ENCODE measurements at regions not wholly inside any gene's neighbourhood (a gene's known extent, or its start where the extent isn't known, plus 50 kb on each side); places are given as distances from the start of the nearest gene placed in this dataset.

DNA sequence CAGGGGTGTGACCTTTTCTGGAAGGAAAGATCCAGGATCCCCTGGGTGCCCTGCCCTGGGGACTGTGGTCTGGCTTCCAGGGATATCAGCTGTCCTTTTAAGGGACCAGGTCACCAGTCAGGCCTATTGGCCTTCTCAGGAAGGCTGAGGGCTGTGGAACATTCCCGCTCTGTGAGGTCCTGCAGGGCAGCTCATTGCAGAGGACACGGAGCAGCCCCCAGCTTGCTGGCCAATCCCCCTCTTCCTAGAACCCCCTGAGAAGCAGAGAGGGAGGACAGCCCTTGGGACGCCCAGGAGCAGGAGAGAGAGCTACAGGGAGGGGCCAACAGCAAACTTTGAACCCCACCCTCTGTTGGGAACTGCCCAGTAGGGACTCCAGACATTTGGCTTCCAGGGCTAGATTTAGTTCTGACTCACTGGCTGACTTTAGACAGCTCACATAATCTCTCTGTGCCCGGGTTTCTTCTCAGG is 67.9 kb upstream of the COL13A1 start:
- Histone ChIP-seq H3K36me3 (ENCODE audit: control insufficient read depth, insufficient read depth, low read length) (no peaks in the 10 kb centered on the region), H3K27ac (ENCODE audit: low read length) (no peak overlapping the region), H3K9me3 (ENCODE audit: control insufficient read depth, insufficient read depth, low read length) (no peaks in the 10 kb centered on the region), H3K4me3 (ENCODE audit: low read length) (no peak overlapping the region), H3K4me1 (ENCODE audit: control insufficient read depth, insufficient read depth, low read length) (peaks cover 4% of the 10 kb centered on the region), H3K27me3 (ENCODE audit: control insufficient read depth, insufficient read depth, low read length) (no peaks in the 10 kb centered on the region)
- no peaks in the 10 kb centered on the region for H3K36me3 Mint-ChIP-seq
- DNase-seq (no peak), ATAC-seq (no peak)
- no peaks in the 10 kb centered on the region for H3K9me3 Mint-ChIP-seq
- 82% methylated on average over 3 of the region's 4 CpGs for WGBS (ENCODE audit: insufficient coverage)
- intact Hi-C loops (cut with micrococcal nuclease) = no loop called here
- H3K27me3 Mint-ChIP-seq (ENCODE audit: low read depth in 2 of 2) = no peaks in the 10 kb centered on the region
- TF ChIP-seq, protein P1, sequence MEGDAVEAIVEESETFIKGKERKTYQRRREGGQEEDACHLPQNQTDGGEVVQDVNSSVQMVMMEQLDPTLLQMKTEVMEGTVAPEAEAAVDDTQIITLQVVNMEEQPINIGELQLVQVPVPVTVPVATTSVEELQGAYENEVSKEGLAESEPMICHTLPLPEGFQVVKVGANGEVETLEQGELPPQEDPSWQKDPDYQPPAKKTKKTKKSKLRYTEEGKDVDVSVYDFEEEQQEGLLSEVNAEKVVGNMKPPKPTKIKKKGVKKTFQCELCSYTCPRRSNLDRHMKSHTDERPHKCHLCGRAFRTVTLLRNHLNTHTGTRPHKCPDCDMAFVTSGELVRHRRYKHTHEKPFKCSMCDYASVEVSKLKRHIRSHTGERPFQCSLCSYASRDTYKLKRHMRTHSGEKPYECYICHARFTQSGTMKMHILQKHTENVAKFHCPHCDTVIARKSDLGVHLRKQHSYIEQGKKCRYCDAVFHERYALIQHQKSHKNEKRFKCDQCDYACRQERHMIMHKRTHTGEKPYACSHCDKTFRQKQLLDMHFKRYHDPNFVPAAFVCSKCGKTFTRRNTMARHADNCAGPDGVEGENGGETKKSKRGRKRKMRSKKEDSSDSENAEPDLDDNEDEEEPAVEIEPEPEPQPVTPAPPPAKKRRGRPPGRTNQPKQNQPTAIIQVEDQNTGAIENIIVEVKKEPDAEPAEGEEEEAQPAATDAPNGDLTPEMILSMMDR (IDR thresholded peaks at IDR 0.05) = no peak
- H3K4me1 Mint-ChIP-seq = peaks cover 10% of the 10 kb centered on the region in 2 donors
- no peak overlapping the region for H3K4me3 Mint-ChIP-seq
- no peak overlapping the region for H3K27ac Mint-ChIP-seq

DNA sequence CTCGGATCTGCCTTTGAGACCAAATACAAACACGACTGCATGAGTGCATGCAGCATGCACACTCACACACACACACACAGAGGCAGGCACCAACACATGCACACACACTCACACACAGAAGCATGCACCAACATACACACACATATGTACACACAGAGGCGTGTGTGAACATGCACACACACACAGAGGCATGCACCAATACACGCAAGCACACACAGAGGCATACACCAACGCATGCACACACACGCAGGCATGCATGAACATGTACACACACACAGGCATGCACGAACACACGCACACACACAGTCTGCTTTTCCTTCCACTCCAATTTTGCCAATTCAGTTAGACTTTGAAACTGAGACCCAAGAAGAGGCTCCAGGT is 67.3 kb upstream of the COL13A1 start:
- Histone ChIP-seq H3K9me3 (ENCODE audit: control insufficient read depth, insufficient read depth, low read length) (no peaks in the 10 kb centered on the region), H3K4me1 (ENCODE audit: control insufficient read depth, insufficient read depth, low read length) (peaks cover 4% of the 10 kb centered on the region), H3K27ac (ENCODE audit: low read length) (no peak overlapping the region), H3K27me3 (ENCODE audit: control insufficient read depth, insufficient read depth, low read length) (no peaks in the 10 kb centered on the region), H3K36me3 (ENCODE audit: control insufficient read depth, insufficient read depth, low read length) (no peaks in the 10 kb centered on the region), H3K4me3 (ENCODE audit: low read length) (no peak overlapping the region)
- Mint-ChIP-seq H3K9me3 (no peaks in the 10 kb centered on the region), H3K36me3 (no peaks in the 10 kb centered on the region), H3K4me1 (peaks cover 10% of the 10 kb centered on the region in 2 donors), H3K27ac (no peak overlapping the region), H3K4me3 (no peak overlapping the region), H3K27me3 (ENCODE audit: low read depth in 2 of 2) (no peaks in the 10 kb centered on the region)
- no peak for DNase-seq
- 87% methylated on average over 8 of the region's 8 CpGs for WGBS (ENCODE audit: insufficient coverage)
- intact Hi-C loops (cut with micrococcal nuclease) = no loop called here
- no peak for ATAC-seq
- TF ChIP-seq, protein P1 (IDR thresholded peaks at IDR 0.05) = no peak

DNA sequence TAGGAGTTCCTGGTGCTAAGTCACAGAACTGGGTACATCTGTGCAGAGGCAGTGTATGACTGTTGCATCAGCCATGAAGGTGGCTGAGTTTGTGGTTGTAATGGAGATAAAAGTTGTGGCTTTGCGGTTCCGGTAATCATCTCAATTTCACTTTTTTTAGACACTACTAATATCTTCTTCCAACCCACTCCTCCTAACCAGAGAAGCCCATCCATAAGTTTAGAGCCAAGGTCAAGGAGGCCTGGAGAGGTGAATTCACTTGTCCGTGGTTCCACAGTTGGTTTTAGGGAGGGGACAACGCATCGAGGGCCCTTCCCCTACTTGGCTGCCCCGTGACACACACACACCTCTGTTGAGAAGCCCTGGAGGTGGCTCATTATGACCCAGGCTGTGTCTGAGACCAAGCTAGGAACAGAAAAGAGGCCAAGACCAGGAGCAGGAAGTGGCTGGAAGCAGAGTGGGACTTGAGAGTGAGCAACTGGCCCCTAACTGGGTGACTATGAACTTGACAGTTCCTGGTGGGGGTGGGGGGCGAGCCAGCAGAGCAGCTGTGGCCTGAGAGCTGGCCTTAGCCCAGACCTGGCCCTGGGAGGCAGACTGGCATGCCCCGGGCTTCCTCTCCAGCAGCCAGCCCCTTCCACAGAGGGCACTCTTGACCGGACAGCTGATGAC is 66.8 kb upstream of the COL13A1 start:
- no peak for ATAC-seq
- intact Hi-C loops (cut with micrococcal nuclease) = no loop called here
- Mint-ChIP-seq H3K27ac (no peak overlapping the region), H3K36me3 (no peaks in the 10 kb centered on the region), H3K9me3 (no peaks in the 10 kb centered on the region), H3K27me3 (ENCODE audit: low read depth in 2 of 2) (no peaks in the 10 kb centered on the region), H3K4me3 (no peak overlapping the region), H3K4me1 (peaks cover 10% of the 10 kb centered on the region in 2 donors)
- H3K4me1 ChIP-seq (ENCODE audit: control insufficient read depth, insufficient read depth, low read length) = peaks cover 4% of the 10 kb centered on the region
- H3K4me3 ChIP-seq (ENCODE audit: low read length) = no peak overlapping the region
- H3K27ac ChIP-seq (ENCODE audit: low read length) = no peak overlapping the region
- no peaks in the 10 kb centered on the region for H3K36me3 ChIP-seq (ENCODE audit: control insufficient read depth, insufficient read depth, low read length)
- WGBS (ENCODE audit: insufficient coverage) = 54% methylated on average over 7 of the region's 9 CpGs
- H3K9me3 ChIP-seq (ENCODE audit: control insufficient read depth, insufficient read depth, low read length) = no peaks in the 10 kb centered on the region
- TF ChIP-seq, protein P1 (IDR thresholded peaks at IDR 0.05) = no peak
- no peaks in the 10 kb centered on the region for H3K27me3 ChIP-seq (ENCODE audit: control insufficient read depth, insufficient read depth, low read length)
- no peak for DNase-seq
